A673 (cell line): ENCODE measurements at regions not wholly inside any gene's neighbourhood (a gene's known extent, or its start where the extent isn't known, plus 50 kb on each side); places are given as distances from the start of the nearest gene placed in this dataset.
"Not testable (repeated sequence)": the region's sequence is repeated elsewhere in the genome, so short reads cannot be mapped to it uniquely, and the experiment has no call there.

Source experiments
- EZH2 ChIP-seq: fragments of 200-600 bp; sonication (generic); IDR thresholded peaks from 2 replicates; pipeline ENCODE4 v1.6.1; 2017; ENCODE audit warnings: borderline replicate concordance, low read depth, mild to moderate bottlenecking, mixed read lengths, antibody characterized with exemption, low read length; ENCODE audit not compliant: poor library complexity, severe bottlenecking
- TF ChIP-seq, protein P1 (sequence below): fragments of 300-800, 200-600 bp; sonication (generic); conservative IDR thresholded peaks from 2 replicates; pipeline ENCODE4 v1.5.1; 2017; ENCODE audit warnings: low read depth, mild to moderate bottlenecking, antibody characterized with exemption, low read length, moderate library complexity, mixed read lengths

DNA sequence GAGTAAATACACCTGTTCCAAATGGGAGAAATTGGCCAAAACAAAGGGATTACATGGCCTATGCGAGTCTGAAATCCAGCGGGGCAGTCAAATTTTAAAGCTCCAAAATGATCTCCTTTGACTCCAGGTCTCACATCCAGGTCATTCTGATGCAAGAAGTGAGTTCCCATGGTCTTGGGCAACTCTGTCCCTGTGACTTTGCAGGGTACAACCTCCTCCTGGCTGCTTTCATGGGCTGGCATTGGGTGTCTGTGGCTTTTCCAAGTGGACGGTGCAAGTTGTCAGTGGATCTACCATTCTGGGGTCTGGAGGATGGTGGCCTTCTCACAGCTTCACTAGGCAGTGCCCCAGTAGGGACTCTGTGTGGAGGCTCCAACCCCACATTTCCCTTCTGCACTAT lies 144.3 kb upstream of the BARHL2 start:
- TF ChIP-seq, protein P1, sequence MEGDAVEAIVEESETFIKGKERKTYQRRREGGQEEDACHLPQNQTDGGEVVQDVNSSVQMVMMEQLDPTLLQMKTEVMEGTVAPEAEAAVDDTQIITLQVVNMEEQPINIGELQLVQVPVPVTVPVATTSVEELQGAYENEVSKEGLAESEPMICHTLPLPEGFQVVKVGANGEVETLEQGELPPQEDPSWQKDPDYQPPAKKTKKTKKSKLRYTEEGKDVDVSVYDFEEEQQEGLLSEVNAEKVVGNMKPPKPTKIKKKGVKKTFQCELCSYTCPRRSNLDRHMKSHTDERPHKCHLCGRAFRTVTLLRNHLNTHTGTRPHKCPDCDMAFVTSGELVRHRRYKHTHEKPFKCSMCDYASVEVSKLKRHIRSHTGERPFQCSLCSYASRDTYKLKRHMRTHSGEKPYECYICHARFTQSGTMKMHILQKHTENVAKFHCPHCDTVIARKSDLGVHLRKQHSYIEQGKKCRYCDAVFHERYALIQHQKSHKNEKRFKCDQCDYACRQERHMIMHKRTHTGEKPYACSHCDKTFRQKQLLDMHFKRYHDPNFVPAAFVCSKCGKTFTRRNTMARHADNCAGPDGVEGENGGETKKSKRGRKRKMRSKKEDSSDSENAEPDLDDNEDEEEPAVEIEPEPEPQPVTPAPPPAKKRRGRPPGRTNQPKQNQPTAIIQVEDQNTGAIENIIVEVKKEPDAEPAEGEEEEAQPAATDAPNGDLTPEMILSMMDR = not testable (repeated sequence)
- TF ChIP-seq EZH2 = not testable (repeated sequence)
